Left renal pelvis (tissue), 4 donors: ENCODE measurements at regions not wholly inside any gene's neighbourhood (a gene's known extent, or its start where the extent isn't known, plus 50 kb on each side); places are given as distances from the start of the nearest gene placed in this dataset.
A peak's percentile ranks its signal among the peaks of the same experiment; 100 is the strongest.

Experiments used
- DNase-seq, 4 donors: peaks; one replicate each; pipeline ENCODE4 v3.0.0-alpha.2; 2013; ENCODE audit warnings: low read depth in 4 of 4, low spot score in 3 of 4

DNA sequence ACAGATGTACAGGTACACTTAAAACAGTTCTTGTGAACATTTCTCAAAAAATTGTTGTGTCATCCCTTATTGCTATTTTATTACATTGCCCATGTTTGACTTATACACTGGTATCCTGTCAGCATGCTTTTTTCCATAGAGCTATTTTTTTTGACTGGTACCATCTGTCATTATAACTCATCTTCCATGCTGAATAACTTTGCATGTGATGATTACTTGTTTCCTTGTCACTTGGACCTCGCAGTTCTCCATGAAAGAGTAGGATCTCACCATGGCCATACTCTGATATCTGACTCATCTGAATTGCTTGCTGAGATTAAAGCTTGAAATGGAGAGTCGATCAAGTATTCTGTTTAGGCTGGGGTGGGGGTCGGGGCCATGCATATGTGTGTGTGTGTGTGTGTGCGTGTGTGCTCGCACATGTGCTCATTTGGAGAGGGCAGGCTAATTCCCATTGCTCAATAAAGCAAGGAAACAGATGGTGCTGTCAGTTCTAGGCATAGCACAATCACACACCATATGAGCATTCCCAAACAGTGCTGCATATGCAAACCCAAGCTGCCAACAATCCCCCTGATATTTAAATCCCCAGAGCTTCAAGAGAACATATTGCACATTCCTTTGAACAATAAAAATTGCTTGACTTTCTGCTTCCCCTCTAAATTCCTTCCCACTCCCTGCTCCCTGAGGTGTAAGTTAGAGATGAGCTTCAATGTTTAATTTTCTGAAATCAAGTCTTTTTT, 62.9 kb downstream of the NHLRC3 start:
- no peak for DNase-seq

DNA sequence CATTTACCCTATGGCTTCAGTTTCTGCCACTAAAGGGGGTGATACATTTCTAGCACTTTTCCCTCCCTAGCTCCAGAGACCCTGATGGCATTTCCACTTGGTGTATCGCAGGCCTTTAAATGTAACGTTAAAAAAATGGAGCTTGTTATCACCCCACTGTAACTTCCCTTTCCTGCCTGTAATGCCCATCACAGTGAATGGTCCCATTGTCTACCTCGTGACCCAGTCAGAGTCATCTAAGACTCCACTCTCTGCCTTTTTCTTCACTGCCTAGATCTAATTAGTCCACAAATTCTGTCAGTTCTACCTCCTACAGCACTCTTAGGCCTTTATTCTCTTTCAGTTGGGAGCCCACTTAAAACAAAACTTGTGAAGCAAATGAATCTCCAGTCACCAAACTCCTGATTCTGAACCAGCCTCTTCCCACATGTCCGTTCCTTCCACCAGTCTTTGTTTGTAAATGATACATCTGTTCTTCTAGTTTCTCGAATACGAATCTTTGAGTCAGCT, 64.8 kb downstream of the NHLRC3 start:
- no peak for DNase-seq

DNA sequence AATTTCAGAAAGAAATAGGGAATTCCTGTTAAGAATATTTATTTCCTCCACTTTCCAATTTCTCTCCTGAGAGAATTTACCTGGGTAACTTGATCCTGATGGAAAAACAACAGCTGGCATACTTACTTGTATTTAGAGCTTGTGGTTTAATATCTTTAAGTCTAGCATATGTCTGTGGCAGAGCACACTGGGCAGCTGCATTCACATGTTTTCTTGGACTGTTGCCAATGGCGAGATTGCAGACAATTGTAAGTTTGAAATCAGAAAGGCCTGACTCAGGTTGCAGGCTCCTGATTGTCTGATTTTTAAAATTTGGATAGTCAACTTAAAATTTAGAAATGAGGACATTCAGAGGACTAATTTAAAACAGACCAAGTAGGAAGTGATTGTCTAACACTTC, 66.9 kb downstream of the NHLRC3 start:
- no peak for DNase-seq

DNA sequence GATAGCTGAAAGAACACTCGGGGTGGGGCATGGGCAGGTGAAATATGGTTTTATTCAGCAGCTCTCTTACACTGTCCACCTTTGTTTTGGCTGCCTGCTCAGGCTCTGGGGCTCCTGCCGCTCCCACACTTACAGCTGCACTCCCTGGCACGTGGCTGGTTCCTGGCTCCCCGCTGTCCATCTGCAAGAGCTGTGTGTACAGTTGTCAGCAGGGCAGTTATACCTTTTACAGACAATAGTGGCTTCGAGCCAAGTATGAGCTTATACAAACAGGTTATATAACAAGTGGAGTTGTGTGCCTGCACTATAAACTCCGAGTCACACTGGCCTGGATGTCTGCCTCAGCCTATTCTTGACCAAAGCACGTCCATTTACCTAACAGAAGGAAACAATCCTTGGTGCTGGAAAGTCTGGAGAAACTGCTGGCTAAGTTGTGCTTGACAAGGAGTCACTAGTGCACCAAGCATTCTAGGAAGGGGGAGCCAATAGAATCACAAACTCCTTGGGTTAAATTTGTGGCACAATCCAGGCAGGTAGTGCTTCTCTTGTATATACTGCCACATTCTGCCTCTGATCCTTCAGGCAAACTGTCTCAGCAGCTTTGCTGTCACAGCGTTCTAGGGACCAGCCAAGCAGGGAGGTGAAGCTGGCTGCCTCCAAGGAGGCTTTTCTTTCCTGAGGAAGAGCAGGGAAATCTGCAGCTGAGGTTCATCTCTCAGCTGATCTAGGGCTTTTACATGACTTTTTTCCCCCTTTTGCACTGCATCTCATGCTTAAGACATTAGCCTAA, 68.2 kb downstream of the NHLRC3 start:
- DNase-seq: no peak

DNA sequence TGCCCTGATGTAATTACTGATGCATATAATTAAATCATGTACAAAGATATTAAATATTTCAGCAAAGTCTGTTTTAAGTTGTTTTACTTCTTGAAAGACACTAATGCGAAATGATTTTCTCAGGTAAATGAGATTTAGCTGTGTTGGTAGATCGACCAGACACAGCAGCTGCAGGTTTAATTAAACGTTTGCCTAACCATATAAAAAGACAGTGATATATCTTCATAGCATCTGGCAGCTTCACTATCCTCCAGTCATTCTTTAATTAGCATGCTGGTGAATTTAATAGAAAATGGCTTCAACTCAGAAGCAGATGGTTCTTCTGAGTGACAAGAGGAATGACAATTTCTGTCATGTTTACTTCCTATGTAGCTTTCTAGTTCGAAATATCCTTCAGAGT, 69.3 kb downstream of the NHLRC3 start:
- no peak for DNase-seq

DNA sequence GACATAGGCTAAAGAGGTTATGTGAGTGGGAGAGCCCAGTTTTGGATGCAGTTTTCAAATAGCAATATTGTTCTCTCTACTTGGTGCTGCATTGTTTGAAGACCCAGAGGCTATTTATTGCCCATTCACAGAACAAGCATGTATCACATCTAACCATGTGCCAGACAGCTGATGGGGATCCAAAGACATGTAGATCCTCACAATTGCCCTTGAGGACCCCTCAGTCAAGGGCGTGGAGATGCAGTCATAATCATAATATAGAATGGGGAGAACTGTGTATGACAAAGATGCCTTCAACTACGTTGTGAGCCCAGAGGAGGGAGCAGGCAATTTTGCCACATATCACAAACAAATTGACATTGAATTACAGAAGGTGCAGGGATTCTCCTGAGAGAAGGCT, 70.5 kb downstream of the NHLRC3 start:
- DNase-seq: no peak

DNA sequence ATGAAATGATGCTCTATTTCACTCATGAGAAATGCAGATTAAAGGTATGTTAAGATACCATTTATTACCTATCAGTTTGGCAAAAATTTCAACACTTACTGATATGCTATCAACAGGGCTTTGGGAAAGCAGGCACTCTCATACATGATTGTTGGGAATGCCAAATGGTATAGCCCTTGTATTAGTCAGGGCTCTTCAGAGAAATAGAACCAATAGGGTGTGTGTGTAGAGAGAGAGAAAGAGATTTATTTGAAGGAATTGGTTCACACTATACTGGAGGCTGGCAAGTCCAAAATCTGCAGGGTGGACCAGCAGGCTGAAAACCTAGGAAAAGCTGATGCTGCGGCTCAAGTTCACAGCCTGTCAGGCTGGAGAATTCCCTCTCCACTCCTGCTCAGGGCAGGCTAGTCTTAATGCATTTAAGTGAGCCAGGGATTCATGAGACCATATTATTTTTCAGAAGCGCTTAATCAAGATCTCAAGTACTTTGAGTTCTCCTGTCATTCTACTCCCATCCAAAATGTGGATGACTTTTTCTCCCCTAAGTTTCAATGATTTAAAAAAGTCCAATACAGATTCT, 72.4 kb downstream of the NHLRC3 start:
- no peak for DNase-seq

DNA sequence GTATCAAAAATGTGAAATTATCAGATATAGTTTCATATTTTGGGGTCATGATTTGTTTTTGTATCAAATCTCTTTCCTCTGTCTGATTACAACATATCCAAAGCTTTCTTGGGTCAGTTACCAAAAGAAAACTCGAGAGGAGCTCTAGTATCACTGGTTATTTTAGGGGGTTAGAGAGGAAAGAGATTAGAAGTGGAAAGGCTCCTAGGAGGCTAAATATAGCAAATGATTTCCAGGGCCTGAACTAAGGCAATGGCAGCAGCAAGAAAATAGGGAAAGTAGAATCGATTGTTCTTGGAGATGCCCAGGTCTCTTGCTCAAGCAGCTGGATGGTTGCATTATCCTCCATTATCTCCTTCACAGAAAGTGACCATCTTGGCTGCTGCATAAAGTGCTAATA, 72.9 kb downstream of the NHLRC3 start:
- DNase-seq: no peak

DNA sequence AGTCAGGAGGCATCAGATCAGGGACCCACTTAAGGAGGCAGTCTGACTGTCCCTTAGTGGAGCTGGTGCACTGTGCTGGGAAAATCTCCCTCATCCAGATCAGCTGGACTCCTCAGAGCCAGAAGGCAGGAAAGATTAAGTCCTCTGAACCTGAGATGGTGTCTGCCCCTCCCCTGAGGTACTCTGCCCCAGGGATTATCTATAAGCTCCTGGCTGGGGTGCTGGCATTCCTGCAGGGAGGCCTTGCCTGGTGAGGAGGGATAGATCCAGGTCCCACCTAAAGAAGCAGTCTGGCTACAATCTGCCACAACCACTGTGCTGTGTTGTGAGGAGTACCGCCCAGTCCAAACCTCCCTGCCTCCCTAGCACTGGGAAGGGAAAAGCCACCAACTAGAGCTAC, 81.2 kb downstream of the NHLRC3 start:
- no peak for DNase-seq

DNA sequence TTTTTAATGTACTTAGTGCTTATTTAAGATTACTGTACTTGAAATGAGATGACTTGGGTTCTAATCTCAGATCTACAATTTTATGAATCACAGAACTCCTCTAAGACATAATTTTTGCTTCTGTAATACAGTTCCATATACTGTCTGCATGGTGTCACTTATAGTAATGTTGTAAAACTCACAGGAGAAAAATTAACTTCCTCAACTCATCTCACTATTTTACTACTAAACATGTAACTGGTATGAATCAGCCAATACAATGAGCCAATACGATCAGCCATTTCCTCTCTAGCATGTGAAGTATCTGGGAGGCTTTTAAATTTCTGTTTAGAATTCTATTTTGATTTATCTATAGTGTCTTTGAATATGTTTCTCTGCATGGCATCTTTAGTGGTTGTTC, 85.3 kb downstream of the NHLRC3 start:
- DNase-seq: no peak

DNA sequence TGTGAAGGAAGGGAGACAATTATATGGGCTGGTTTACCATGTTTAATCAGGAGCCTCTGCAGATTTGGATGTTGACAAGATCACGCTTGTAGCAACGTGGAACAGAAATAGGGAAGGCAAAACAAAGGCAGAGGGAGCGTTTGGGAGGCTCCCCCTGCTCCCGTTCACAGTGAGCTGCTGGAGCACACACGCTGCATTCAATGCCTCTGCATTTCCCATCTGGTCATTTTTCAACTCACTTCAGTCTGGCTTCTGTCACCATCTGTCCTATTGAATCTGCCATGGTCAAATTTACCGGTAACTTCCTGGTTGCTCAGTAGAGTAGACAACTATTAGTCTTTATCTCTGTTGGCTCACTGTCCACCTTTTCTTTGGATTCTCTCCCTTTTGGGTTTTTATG, 91.0 kb downstream of the NHLRC3 start:
- no peak for DNase-seq

DNA sequence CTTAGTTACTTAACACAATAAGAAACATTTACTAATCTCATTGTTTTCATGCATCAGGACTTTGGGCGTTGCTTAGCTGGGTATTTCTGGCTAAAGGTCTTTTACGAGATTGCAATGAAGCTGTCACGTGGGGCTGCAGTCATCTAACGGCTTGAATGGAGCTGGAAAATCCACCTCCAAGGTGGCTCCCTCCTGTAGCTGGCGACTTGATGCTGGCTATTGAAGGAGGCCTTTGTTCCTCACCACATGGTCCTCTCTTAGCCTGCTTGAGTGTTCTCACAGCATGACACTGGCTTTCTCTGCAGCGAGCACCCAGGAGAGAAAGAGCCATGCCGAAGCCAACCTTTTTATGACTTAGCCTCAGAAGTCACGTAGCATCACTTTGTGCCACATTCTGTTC, 92.0 kb downstream of the NHLRC3 start:
- DNase-seq: no peak

DNA sequence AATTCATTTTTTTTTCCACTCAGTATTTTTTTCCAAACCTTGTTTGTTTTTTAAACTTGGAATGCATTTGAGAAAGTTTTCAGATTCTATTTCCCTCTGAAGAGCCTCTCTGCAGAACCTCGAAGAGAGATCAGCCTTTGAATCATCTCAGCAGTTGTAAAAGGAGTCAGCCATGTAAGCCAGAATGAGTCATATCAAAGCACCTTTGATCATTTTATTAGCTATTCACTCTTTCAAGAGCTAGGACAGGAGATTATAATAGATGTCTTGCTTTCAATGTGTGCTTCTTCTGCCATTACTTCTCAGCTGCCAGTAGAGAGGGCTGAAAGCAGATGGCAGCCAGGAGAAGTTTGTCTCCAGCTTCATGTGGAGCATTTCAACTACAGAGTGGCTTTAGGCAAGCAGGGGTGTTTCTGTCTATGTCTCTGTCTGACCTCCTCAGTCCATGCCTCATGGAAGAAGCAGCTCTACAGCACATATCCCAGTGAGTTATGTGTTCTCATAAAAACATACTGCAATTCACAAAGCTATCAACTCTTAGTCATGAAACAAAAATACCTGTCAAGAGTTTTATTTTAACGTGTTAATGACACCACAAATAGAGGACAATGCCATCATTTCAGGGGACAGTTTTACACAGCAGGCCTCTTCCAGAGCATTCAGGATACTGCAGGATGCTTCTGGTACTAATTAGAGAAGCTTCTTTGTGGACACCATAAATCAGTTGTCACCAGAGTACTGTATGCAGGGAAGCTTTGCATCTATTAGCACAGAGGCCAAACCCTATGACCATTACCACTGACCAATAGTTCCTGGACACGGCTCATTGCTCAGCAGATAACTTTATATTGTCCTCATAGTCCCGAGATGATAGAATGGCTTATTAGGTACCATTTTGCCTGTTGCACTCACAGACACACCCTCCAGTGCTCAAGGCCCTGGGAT, 94.3 kb downstream of the NHLRC3 start:
- DNase-seq: no peak

DNA sequence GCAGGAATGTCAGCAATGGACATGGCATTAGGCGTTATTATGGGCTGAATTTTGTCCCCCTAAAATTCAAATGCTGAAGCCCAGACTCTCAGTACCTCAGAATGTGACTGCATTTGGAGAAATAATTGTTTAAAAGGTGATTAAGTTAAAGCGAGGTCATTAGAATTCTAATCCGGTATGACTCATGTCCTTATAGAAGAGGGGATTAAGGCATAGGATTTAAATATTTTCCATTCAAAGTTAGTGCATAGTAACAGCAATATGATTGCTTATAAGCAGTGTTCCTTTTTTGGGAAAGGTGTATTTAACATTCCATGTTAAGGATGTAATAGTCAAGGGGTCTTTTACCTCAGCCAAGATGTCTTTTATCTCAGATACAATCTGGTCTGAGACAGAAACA, 95.5 kb downstream of the NHLRC3 start:
- DNase-seq: no peak

DNA sequence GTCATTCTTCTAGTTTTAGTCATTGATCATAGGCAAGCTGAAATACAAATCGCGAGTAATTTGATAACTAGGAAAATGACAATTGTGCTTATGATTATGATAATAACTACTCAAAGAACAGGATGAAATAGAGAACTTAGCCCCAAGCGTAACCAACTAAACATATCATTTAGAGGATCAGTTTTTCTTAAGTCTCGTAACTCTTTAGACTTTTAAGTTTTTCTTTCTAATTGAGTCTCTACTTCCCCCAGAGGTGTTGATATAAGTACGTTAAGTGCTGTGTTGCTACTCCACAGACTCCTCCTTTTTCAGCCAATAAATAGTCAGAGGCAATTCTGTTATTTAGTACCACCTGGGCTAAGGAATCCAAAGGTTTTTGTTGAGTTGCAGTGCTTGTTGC, 96.3 kb downstream of the NHLRC3 start:
- no peak for DNase-seq

DNA sequence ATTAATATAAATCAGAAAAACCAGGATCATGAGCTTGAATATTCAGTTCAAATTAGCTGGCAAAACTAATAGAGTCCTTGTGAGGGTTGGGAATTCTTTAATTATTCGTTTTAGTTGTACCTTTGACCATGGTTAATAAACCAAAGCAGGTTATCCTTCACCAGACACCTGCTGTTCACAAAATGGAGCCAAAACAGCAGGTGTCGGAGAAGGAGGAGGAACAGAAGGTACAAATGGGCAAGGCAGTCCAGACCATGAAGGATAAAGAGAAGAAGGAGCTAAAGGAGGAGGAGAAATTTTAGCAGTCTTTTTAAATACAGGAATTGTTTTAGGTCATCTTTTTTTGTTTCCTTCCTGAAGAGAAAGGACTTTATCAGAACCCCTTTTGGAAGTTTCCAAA, 106.1 kb downstream of the NHLRC3 start:
- no peak for DNase-seq

DNA sequence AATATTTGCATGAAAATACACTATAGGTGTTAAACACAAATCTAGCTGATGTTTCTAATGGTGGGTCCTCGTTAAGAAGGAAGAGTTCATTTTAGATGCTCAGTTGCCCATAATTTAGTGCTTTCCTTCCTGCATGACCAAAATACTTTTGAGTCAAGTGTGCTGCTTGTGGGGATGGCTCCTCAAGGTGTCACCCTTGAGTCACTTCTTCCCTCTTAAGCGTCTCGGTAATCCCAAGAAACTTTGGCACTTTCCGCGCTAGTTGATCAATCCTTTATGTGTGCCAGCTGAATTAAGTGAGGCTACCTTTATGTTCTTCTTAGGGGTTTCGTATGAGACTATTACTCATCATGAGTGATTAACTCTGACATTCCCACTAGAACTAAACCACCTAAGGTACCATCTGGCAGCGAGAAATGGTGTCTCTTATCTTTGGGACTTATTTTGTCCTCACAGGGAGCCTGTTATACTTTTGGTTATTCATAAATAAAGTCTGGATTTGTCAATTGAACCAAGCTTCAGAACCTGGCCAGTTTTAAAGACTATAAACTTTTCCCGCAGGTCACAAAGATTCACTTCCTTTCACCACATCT, 106.8 kb downstream of the NHLRC3 start:
- peak; percentile 16 to 46 (median 32) for DNase-seq

DNA sequence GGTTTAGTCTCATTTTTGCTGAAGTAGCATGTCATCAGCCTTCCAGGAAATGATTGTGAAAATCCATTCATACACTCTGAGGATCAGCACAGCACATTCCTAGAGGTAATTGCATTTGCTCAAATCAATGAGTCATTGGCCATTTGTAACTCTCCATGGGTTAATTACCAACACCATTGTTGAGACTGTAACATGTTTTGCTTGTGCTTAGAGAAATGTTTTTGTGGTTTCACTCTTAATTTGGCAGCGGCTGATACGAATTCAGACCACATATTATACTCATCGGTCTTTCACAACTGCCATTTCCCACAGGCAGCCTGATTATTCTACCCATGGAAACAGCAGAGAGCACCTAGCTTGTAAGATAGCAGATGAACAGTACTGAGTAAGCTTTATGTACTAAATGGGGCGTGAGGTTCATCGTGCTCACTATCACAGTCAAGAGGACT, 110.3 kb downstream of the NHLRC3 start:
- no peak for DNase-seq

DNA sequence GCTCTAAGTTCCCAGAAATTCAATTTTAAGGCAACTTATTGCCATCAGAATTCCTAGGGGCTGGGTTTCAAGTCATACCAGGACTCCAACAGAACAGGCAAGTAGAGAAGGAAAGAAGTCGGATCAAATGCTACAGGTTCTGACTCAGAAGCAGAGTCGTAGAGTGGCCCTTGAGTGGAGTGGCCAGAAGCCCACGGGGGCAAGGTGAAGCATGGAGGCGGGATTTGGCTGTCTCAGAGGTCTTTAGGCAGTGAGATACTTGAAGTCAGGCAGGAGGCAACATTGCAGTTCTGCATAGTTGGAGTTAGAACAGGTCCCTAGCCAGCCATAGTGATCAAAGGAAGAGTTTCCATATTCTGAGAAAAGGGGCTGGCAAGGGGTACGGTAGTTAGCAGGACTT, 111.6 kb downstream of the NHLRC3 start:
- no peak for DNase-seq

DNA sequence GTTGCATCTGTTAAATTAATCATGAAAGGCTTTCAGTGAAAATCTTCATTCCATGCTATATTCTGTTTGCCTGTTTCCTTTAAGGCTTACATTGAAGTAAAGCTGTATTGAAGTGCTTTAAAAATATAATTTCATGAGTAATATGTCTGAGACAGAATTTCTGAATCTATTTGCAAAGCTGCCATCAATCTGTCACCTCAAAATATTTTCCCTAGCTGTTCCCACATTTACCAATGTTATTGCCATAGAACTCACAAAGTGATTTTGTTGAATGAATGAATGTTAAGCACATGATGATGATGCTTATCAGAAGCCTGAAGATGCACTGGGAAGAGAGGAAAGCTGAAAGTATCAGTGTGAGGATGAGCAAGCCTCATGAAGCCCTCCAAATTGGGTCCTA, 115.8 kb downstream of the NHLRC3 start:
- DNase-seq: no peak
